ENCODE measurements at regions not wholly inside any gene's neighbourhood (a gene's known extent, or its start where the extent isn't known, plus 50 kb on each side); places are given as distances from the start of the nearest gene placed in this dataset.
"Not testable (repeated sequence)": the region's sequence is repeated elsewhere in the genome, so short reads cannot be mapped to it uniquely, and the experiment has no call there.

DNA sequence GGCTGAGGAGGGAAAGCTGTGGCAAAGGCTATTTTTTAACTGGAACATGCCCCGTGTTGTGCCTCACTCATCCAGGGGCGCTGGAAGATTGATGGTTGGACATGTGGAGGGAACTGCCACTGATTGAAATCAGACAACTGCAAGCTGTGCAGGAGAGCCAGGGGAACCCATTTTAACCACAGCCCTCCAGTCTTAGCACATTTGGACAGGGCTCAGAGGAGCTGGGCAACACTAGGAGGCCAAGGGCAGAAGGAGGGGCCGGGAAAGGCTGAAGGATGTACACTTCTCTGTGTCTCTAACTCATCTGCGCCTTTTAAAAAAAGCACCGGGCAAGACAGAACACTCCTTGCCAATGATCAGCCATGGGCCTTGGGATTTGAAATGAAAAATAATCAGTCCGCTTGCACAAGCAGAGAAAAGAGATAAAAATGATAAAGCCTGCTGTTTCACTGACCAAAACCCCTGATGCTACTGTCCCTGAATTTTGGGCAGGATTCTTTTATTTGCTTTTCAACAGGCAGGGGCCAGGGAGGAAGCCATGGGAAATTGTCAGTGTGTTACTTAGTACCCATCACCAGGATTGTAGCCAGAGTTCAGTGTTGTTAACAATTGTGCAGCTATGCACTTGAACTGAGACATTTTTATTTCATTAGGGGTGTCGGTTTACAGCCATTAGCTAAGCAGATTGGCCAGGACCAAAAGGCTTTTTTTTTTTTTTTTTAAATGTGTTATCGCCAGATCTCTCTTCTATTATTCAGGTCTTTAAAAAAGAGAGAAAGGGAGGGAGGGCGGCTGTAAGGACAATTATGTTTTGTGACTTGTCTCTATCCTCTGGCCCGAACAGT is 109.3 kb upstream of the EYA4 start:
- Histone ChIP-seq H3K9me3 (ENCODE audit: control insufficient read depth in 4 of 4, insufficient read depth in 3 of 4, low read length in 3 of 4) (no peaks in the 10 kb centered on the region), H3K4me1 (ENCODE audit: control insufficient read depth in 5 of 5, insufficient read depth in 5 of 5, low read length in 5 of 5) (peaks cover 0 to 18% (median 10%) of the 10 kb centered on the region in 5 donors), H3K27ac (ENCODE audit: low read depth in 1 of 2, low read length in 1 of 2) (peak overlapping the region in 1 of 2 donors; percentile 80), H3K27me3 (ENCODE audit: control insufficient read depth in 3 of 3, insufficient read depth in 3 of 3, low read length in 2 of 3) (no peaks in the 10 kb centered on the region), H3K36me3 (ENCODE audit: control insufficient read depth in 4 of 4, insufficient read depth in 4 of 4, low read length in 4 of 4) (no peaks in the 10 kb centered on the region), H3K4me3 (no peak overlapping the region), H3K9ac (ENCODE audit: insufficient read depth in 1 of 2, low read length in 2 of 2) (no peak overlapping the region)
- DNase-seq (peak; percentile 14 to 71 (median 59)), ATAC-seq (ENCODE audit: insufficient read depth, low FRiP score) (no peak)
- TF ChIP-seq, protein P1, sequence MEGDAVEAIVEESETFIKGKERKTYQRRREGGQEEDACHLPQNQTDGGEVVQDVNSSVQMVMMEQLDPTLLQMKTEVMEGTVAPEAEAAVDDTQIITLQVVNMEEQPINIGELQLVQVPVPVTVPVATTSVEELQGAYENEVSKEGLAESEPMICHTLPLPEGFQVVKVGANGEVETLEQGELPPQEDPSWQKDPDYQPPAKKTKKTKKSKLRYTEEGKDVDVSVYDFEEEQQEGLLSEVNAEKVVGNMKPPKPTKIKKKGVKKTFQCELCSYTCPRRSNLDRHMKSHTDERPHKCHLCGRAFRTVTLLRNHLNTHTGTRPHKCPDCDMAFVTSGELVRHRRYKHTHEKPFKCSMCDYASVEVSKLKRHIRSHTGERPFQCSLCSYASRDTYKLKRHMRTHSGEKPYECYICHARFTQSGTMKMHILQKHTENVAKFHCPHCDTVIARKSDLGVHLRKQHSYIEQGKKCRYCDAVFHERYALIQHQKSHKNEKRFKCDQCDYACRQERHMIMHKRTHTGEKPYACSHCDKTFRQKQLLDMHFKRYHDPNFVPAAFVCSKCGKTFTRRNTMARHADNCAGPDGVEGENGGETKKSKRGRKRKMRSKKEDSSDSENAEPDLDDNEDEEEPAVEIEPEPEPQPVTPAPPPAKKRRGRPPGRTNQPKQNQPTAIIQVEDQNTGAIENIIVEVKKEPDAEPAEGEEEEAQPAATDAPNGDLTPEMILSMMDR (IDR thresholded peaks at IDR 0.05; ENCODE audit: control extremely low read depth, extremely low read depth): no peak
- WGBS, 2 donors: 78 to 80% methylated on average over 10 of the region's 10 CpGs

DNA sequence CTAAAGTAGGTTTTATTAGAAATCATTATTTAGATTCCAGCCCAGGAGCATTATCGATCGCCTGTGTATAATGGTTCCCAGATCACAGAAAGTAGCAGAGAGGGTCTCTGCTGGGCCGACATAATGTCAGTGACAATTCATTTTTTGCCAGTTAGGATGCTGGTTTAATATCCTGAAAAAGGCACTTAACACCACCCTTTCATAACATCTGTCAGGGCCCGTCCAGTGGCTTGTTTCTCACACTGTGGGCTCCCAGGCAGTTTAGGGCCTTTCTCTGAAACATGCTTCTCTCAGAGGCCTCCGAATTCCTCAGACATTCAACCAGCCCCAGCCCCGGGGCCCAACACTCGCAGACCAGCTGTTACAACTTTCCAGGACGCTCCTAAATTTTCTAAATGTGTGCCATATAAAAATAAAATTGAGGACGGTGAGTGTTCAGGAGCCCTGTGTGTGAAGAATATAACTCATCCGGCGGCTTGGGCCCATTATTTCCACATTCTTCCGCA is 108.6 kb upstream of the EYA4 start:
- peak; percentile 39 to 52 (median 46) for DNase-seq
- H3K27ac ChIP-seq (ENCODE audit: low read depth in 1 of 2, low read length in 1 of 2): no peak overlapping the region
- 79 to 82% methylated on average over 12 of the region's 12 CpGs for WGBS, 2 donors

DNA sequence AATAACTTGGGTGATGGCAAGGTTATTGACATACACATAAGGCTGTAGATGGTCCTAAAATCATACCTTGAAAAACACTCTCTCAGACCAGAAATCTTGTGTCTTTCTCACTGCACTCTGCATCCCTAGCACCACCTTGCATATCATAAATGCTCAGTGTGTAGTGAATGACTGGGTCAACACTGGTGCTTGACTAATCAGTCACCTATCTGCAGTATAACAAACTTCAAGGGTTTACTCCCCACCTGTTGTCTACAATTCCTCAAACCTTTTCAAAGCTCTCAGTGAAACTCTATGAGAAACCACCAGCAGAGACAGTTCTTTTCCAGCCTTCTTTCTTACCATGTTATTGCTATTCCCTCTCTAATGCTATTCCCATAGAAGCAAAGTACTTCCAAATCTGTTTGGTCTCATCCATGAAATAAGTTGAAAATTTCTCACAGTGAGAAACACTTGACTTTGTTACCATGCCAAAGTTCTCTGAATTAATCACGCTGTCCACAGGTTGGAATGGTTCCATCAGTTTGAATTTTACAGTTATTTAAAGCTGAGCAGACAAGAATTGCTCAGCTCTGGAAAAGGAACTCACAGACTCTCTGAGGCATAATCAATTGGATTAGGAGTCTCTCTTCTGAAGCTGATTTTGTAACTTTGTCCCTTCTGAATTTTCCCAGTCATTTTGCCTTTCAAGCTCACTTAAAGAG is 104.8 kb upstream of the EYA4 start:
- DNase-seq (peak in 2 of 3 donors; percentile 33 to 40), ATAC-seq (ENCODE audit: insufficient read depth, low FRiP score) (no peak)
- Histone ChIP-seq H3K4me3 (no peak overlapping the region), H3K9ac (ENCODE audit: insufficient read depth in 1 of 2, low read length in 2 of 2) (no peak overlapping the region), H3K27me3 (ENCODE audit: control insufficient read depth in 3 of 3, insufficient read depth in 3 of 3, low read length in 2 of 3) (no peaks in the 10 kb centered on the region), H3K27ac (ENCODE audit: low read depth in 1 of 2, low read length in 1 of 2) (no peak overlapping the region), H3K9me3 (ENCODE audit: control insufficient read depth in 4 of 4, insufficient read depth in 3 of 4, low read length in 3 of 4) (peaks cover 0 to 5% (median 0%) of the 10 kb centered on the region in 4 donors), H3K4me1 (ENCODE audit: control insufficient read depth in 5 of 5, insufficient read depth in 5 of 5, low read length in 5 of 5) (peaks cover 0 to 18% (median 3%) of the 10 kb centered on the region in 5 donors), H3K36me3 (ENCODE audit: control insufficient read depth in 4 of 4, insufficient read depth in 4 of 4, low read length in 4 of 4) (no peaks in the 10 kb centered on the region)
- WGBS, 2 donors: 52 to 70% methylated on average over 1 of the region's 1 CpG
- TF ChIP-seq, protein P1 (IDR thresholded peaks at IDR 0.05; ENCODE audit: control extremely low read depth, extremely low read depth): no peak

More for the DNA sequence above, 108.6 kb upstream of the EYA4 start:
- Histone ChIP-seq H3K4me1 (ENCODE audit: control insufficient read depth in 5 of 5, insufficient read depth in 5 of 5, low read length in 5 of 5) (peaks cover 0 to 18% (median 8%) of the 10 kb centered on the region in 5 donors), H3K9ac (ENCODE audit: insufficient read depth in 1 of 2, low read length in 2 of 2) (no peak overlapping the region), H3K9me3 (ENCODE audit: control insufficient read depth in 4 of 4, insufficient read depth in 3 of 4, low read length in 3 of 4) (no peaks in the 10 kb centered on the region), H3K4me3 (no peak overlapping the region), H3K36me3 (ENCODE audit: control insufficient read depth in 4 of 4, insufficient read depth in 4 of 4, low read length in 4 of 4) (no peaks in the 10 kb centered on the region), H3K27me3 (ENCODE audit: control insufficient read depth in 3 of 3, insufficient read depth in 3 of 3, low read length in 2 of 3) (no peaks in the 10 kb centered on the region)
- no peak for ATAC-seq (ENCODE audit: insufficient read depth, low FRiP score)
- TF ChIP-seq, protein P1 (IDR thresholded peaks at IDR 0.05; ENCODE audit: control extremely low read depth, extremely low read depth): no peak

DNA sequence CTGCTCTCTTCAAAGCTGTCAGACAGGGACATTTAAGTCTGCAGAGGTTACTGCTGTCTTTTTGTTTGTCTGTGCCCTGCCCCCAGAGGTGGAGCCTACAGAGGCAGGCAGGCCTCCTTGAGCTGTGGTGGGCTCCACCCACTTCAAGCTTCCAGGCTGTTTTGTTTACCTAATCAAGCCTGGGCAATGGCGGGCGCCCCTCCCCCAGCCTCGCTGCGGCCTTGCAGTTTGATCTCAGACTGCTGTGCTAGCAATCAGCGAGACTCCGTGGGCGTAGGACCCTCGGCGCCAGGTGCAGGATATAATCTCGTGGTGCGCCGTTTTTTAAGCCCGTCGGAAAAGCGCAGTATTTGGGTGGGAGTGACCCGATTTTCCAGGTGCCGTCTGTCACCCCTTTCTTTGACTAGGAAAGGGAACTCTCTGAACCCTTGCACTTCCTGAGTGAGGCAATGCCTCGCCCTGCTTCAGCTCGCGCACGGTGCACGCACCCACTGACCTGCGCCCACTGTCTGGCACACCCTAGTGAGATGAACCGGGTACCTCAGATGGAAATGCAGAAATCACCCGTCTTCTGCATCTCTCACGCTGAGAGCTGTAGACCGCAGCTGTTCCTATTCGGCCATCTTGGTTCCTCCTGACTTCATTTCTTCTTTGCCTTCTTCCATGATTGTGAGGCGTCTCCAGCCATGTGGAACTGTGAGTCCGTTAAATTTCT is 93.5 kb upstream of the EYA4 start:
- not testable (repeated sequence) for DNase-seq; H3K4me3 ChIP-seq; H3K4me1 ChIP-seq (ENCODE audit: control insufficient read depth in 5 of 5, insufficient read depth in 5 of 5, low read length in 5 of 5); H3K27ac ChIP-seq (ENCODE audit: low read depth in 1 of 2, low read length in 1 of 2); H3K9ac ChIP-seq (ENCODE audit: insufficient read depth in 1 of 2, low read length in 2 of 2); H3K27me3 ChIP-seq (ENCODE audit: control insufficient read depth in 3 of 3, insufficient read depth in 3 of 3, low read length in 2 of 3); ATAC-seq (ENCODE audit: insufficient read depth, low FRiP score); H3K9me3 ChIP-seq (ENCODE audit: control insufficient read depth in 4 of 4, insufficient read depth in 3 of 4, low read length in 3 of 4); H3K36me3 ChIP-seq (ENCODE audit: control insufficient read depth in 4 of 4, insufficient read depth in 4 of 4, low read length in 4 of 4)
- 87 to 93% methylated on average over 27 to 30 of the region's 30 CpGs for WGBS, 2 donors
